ENCODE measurements at regions not wholly inside any gene's neighbourhood (a gene's known extent, or its start where the extent isn't known, plus 50 kb on each side); places are given as distances from the start of the nearest gene placed in this dataset. TPM values are rescaled to one million over a fixed set of nuclear protein-coding genes. Genes with fewer than 3 reads are reported as not detected.

Small RNAs in the stretch of these regions (microRNA-seq; reads per million reads assigned to microRNA genes)
- gene MIR5087 (ENCODE audit: borderline microRNAs expressed, borderline number of aligned reads, borderline replicate concordance) (3.1 reads per million), gene MIR6077 (ENCODE audit: borderline microRNAs expressed, borderline number of aligned reads, borderline replicate concordance) (not detected)

Data from activated CD4-positive, alpha-beta memory T cell treated with anti-CD3 and anti-CD28 coated beads for 36 hours (primary cell).